H1 (cell line): ENCODE measurements at regions not wholly inside any gene's neighbourhood (a gene's known extent, or its start where the extent isn't known, plus 50 kb on each side); places are given as distances from the start of the nearest gene placed in this dataset.

Source experiments
- CTCF ChIA-PET: fragments of 300-600 bp; sonication (Branson Sonifier 250); formaldehyde crosslinking; loops from one replicate; lab custom pipeline; 2021; ENCODE audit not compliant: partially characterized antibody; lab: Charles Lee
- POLR2A ChIA-PET: fragments of 300-600 bp; sonication (Branson Sonifier 250); formaldehyde crosslinking; loops from one replicate; lab custom pipeline; 2021; ENCODE audit warnings: inconsistent platforms; ENCODE audit not compliant: partially characterized antibody; lab: Charles Lee
- DNase-seq, 2 experiments: peaks; one replicate each; pipeline versions ENCODE4 v3.0.0 to v3.0.0-alpha.2; 2010 to 2022; ENCODE audit warnings: low spot score in 2 of 2, low read depth in 1 of 2, mixed read lengths in 1 of 2
- FAIRE-seq: peaks from 2 replicates; lab custom pipeline; 2011; peaks lifted over from hg19 to GRCh38; lab: Jason Lieb, UNC
- H2AFZ ChIP-seq: 2 replicates; pipeline ENCODE4 v1.8.1; 2012; ENCODE audit warnings: low read length, inconsistent platforms
- H2AK5ac ChIP-seq: 2 replicates; pipeline ENCODE4 v1.6.1; 2013; ENCODE audit warnings: low read depth, low read length
- H2BK120ac ChIP-seq: replicated peaks from 2 replicates; pipeline ENCODE3; 2013; ENCODE audit warnings: low read depth, low read length, inconsistent platforms
- H2BK12ac ChIP-seq: 2 replicates; pipeline ENCODE4 v1.6.1; 2013; ENCODE audit warnings: low read depth, low read length
- H2BK15ac ChIP-seq: 2 replicates; pipeline ENCODE4 v1.6.1; 2013; ENCODE audit warnings: low read length
- H2BK20ac ChIP-seq: 2 replicates; pipeline ENCODE4 v1.6.1; 2013; ENCODE audit warnings: low read length
- H2BK5ac ChIP-seq: 2 replicates; pipeline ENCODE4 v1.6.1; 2013; ENCODE audit warnings: low read depth, low read length
- H3K14ac ChIP-seq: 2 replicates; pipeline ENCODE4 v1.6.1; 2013; ENCODE audit warnings: inconsistent platforms; ENCODE audit not compliant: insufficient read length
- H3K18ac ChIP-seq: 2 replicates; pipeline ENCODE4 v1.6.1; 2013; ENCODE audit warnings: low read length; ENCODE audit errors: extremely low read depth
- H3K23ac ChIP-seq: 2 replicates; pipeline ENCODE4 v1.6.1; 2013; ENCODE audit warnings: inconsistent platforms; ENCODE audit not compliant: insufficient read length
- H3K23me2 ChIP-seq: 2 replicates; pipeline ENCODE4 v1.6.1; 2013; ENCODE audit warnings: low read depth, low read length
- H3K27ac ChIP-seq: 2 replicates; pipeline ENCODE4 v1.6.1; 2011; ENCODE audit warnings: low read depth, low read length, inconsistent platforms
- H3K27me3 ChIP-seq, 4 experiments: replicated peaks in 1 of 4; 1 replicate in 1 of 4; 2 replicates in 3 of 4; pipeline versions ENCODE4 v1.6.1 to v1.8.1; 2011 to 2013; ENCODE audit warnings: low read length in 3 of 4, mild to moderate bottlenecking in 3 of 4, inconsistent platforms in 2 of 4, mixed read lengths in 2 of 4, moderate library complexity in 1 of 4; ENCODE audit not compliant: control insufficient read depth in 3 of 4, insufficient read depth in 3 of 4; ENCODE audit errors: extremely low read depth in 1 of 4
- H3K36me3 ChIP-seq, 4 experiments: 2 replicates each; pipeline versions ENCODE4 v1.6.1 to v1.8.1; 2011 to 2013; ENCODE audit warnings: mild to moderate bottlenecking in 4 of 4, low read length in 3 of 4, moderate library complexity in 2 of 4, control low read depth in 1 of 4, inconsistent platforms in 1 of 4; ENCODE audit not compliant: insufficient read depth in 4 of 4, control insufficient read depth in 2 of 4
- H3K4ac ChIP-seq: replicated peaks from 2 replicates; pipeline ENCODE3; 2013; ENCODE audit warnings: low read length, low read depth, mixed read lengths, inconsistent platforms; ENCODE audit not compliant: insufficient read length
- H3K4me1 ChIP-seq, 4 experiments: replicated peaks in 1 of 4; 1 replicate in 1 of 4; 2 replicates in 3 of 4; pipeline versions ENCODE4 v1.6.1 to v1.8.1; 2011 to 2013; ENCODE audit warnings: low read length in 3 of 4, inconsistent platforms in 2 of 4, mixed read lengths in 1 of 4; ENCODE audit not compliant: insufficient read depth in 4 of 4, control insufficient read depth in 3 of 4
- H3K4me2 ChIP-seq, 2 experiments: 2 replicates each; pipeline versions ENCODE4 v1.6.1 to v1.8.1; 2011 to 2013; ENCODE audit warnings: low read depth in 2 of 2, low read length in 2 of 2, control low read depth in 1 of 2, inconsistent platforms in 1 of 2, mild to moderate bottlenecking in 1 of 2; ENCODE audit not compliant: insufficient read depth in 1 of 2
- H3K4me3 ChIP-seq, 4 experiments: fragments of 200-600, 300-600 bp in 1 of 4; sonication (generic), shearing (Covaris generic), sonication (Bioruptor Twin) in 1 of 4; 2 replicates each; pipeline versions ENCODE4 v1.5.1 to v1.8.1; 2011 to 2016; ENCODE audit warnings: low read length in 4 of 4, low read depth in 3 of 4, control low read depth in 2 of 4, inconsistent platforms in 2 of 4, mild to moderate bottlenecking in 2 of 4, mixed read lengths in 1 of 4, moderate library complexity in 1 of 4; ENCODE audit not compliant: insufficient read depth in 2 of 4; ENCODE audit errors: extremely low read depth in 1 of 4
- H3K56ac ChIP-seq: replicated peaks from 2 replicates; pipeline ENCODE3; 2013; ENCODE audit warnings: low read depth, mild to moderate bottlenecking, mixed read lengths, low read length, inconsistent platforms; ENCODE audit not compliant: insufficient read length
- H3K79me1 ChIP-seq: 2 replicates; pipeline ENCODE4 v1.6.1; 2013; ENCODE audit warnings: low read depth, low read length, control low read depth
- H3K79me2 ChIP-seq, 2 experiments: 2 replicates each; pipeline versions ENCODE4 v1.6.1 to v1.8.1; 2012 to 2013; ENCODE audit warnings: low read length in 2 of 2, mild to moderate bottlenecking in 2 of 2, inconsistent platforms in 1 of 2; ENCODE audit not compliant: insufficient read depth in 2 of 2, control insufficient read depth in 1 of 2
- H3K9ac ChIP-seq, 4 experiments: replicated peaks in 1 of 4; 1 replicate in 1 of 4; 2 replicates in 3 of 4; pipeline versions ENCODE4 v1.6.1 to v1.8.1; 2011 to 2013; ENCODE audit warnings: low read depth in 3 of 4, low read length in 3 of 4, control low read depth in 2 of 4, mild to moderate bottlenecking in 2 of 4, moderate library complexity in 2 of 4, inconsistent platforms in 1 of 4; ENCODE audit errors: extremely low read depth in 1 of 4
- H3K9me3 ChIP-seq, 2 experiments: 2 replicates each; pipeline versions ENCODE4 v1.6.1 to v1.8.1; 2012 to 2013; ENCODE audit warnings: mild to moderate bottlenecking in 2 of 2, moderate library complexity in 2 of 2, control low read depth in 1 of 2, inconsistent platforms in 1 of 2, low read depth in 1 of 2, low read length in 1 of 2, mixed read lengths in 1 of 2; ENCODE audit not compliant: insufficient read depth in 2 of 2
- H4K20me1 ChIP-seq, 2 experiments: replicated peaks in 1 of 2; 2 replicates each; pipeline versions ENCODE3 to v1.8.1; 2011 to 2013; ENCODE audit warnings: inconsistent platforms in 2 of 2, low read length in 2 of 2, mild to moderate bottlenecking in 1 of 2; ENCODE audit not compliant: insufficient read depth in 2 of 2, control insufficient read depth in 1 of 2
- H4K5ac ChIP-seq: 2 replicates; pipeline ENCODE4 v1.6.1; 2013; ENCODE audit warnings: low read length, low read depth, mixed read lengths, inconsistent platforms; ENCODE audit not compliant: insufficient read length
- H4K8ac ChIP-seq: 2 replicates; pipeline ENCODE4 v1.8.0; 2013; ENCODE audit warnings: mild to moderate bottlenecking, moderate library complexity, low read length, inconsistent platforms; ENCODE audit not compliant: insufficient read depth; ENCODE audit errors: extremely low read depth
- H4K91ac ChIP-seq: replicated peaks from 2 replicates; pipeline ENCODE3; 2013; ENCODE audit warnings: low read length, mixed read lengths, inconsistent platforms; ENCODE audit not compliant: insufficient read length
- CHD2 ChIP-seq: IDR thresholded peaks from 2 replicates; pipeline ENCODE4 v1.6.1; 2012; ENCODE audit warnings: low read length, improper control_type of control experiment
- FOSL1 ChIP-seq: IDR thresholded peaks from 2 replicates; pipeline ENCODE4 v1.6.1; 2011; ENCODE audit warnings: mild to moderate bottlenecking, low read depth, low read length, moderate library complexity; ENCODE audit not compliant: insufficient read depth
- TAF1 ChIP-seq: IDR thresholded peaks from 2 replicates; pipeline ENCODE4 v1.6.1; 2011; ENCODE audit warnings: mild to moderate bottlenecking, low read depth, low read length
- TAF7 ChIP-seq: optimal IDR thresholded peaks from 2 replicates; pipeline ENCODE3; 2011; ENCODE audit warnings: low read depth, mild to moderate bottlenecking, inconsistent platforms, low read length, moderate library complexity, borderline replicate concordance
- ZNF274 ChIP-seq: IDR thresholded peaks from 2 replicates; pipeline ENCODE4 v1.7.0; 2012; ENCODE audit warnings: low read length, borderline replicate concordance; ENCODE audit errors: extremely low read depth
- WGBS, 2 experiments: shearing (Covaris generic) in 1 of 2; methylation state at CpG; one replicate each; pipeline versions ENCODE4 v1.1.6 to v1.1.7; 2013 to 2015; ENCODE audit warnings: low lambda C conversion rate in 2 of 2, mixed read lengths in 2 of 2, inconsistent platforms in 1 of 2, low coverage in 1 of 2, missing lambda C conversion rate in 1 of 2; ENCODE audit not compliant: insufficient replicate concordance in 2 of 2, insufficient coverage in 1 of 2, insufficient read length in 1 of 2; ENCODE audit errors: extremely low coverage in 1 of 2, missing lambda C conversion rate in 1 of 2; 5-methylcytosine and 5-hydroxymethylcytosine counted together
- TF ChIP-seq, protein P1 (sequence below): IDR thresholded peaks from 2 replicates; pipeline ENCODE4 v1.6.1; 2011; ENCODE audit warnings: low read depth, mild to moderate bottlenecking, low read length; ENCODE audit not compliant: insufficient read depth

DNA sequence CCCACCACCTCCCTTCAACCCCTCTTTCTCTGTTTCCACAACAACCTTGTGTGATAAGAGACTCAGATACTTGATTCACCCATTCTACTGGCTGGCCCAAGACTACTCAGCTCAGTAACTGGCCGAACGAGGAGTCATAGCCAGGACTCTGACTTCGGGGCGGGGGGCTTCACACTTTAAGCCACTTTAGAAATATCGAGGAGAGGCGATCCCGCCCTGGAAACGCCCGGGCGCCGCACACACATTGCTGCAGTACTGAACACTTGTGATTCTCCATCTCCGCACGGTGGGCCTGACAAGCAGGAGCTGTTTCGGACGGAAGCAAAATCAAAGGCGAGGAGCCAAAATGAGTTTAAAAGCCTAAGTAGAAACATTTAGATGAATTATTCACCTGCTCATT is 182.1 kb downstream of the NPHP4 start:
- Histone ChIP-seq H3K23me2 (peaks cover 13% of the 10 kb centered on the region; the same call in 1 of the 2 replicates), H3K4me3 (no peak overlapping the region), H2AFZ (no peak overlapping the region), H3K4me2 (no peak overlapping the region), H3K18ac (no peak overlapping the region), H2BK12ac (no peak overlapping the region), H3K79me1 (no peaks in the 10 kb centered on the region), H3K36me3 (no peaks in the 10 kb centered on the region), H4K8ac (no peak overlapping the region), H3K23ac (no peak overlapping the region), H3K4ac (no peak overlapping the region), H2BK120ac (no peak overlapping the region), H3K79me2 (no peaks in the 10 kb centered on the region), H4K5ac (no peak overlapping the region), H2BK5ac (no peak overlapping the region), H3K9ac (no peak overlapping the region), H2BK20ac (no peak overlapping the region), H4K20me1 (peaks cover 0 to 9% of the 10 kb centered on the region in 2 experiments), H3K27ac (no peak overlapping the region), H2BK15ac (no peak overlapping the region), H3K14ac (no peak overlapping the region), H3K27me3 (no peaks in the 10 kb centered on the region), H3K4me1 (peaks cover 0 to 2% (median 0%) of the 10 kb centered on the region in 4 experiments; a peak in 1 of 7 replicates), H2AK5ac (no peak overlapping the region), H3K56ac (no peak overlapping the region), H4K91ac (no peak overlapping the region), H3K9me3 (peaks cover 0 to 5% of the 10 kb centered on the region in 2 experiments; a peak in 1 of 4 replicates)
- FAIRE-seq (no peak), DNase-seq (no peak)
- CTCF ChIA-PET: interaction anchor here (0.9 to 1.0 kb wide), 3 partner anchors 12 to 105 kb away, joined by 3 to 4 read pairs (median 4); no protein-coding TSS in a partner anchor
- TF ChIP-seq CHD2 (no peak), FOSL1 (no peak), TAF7 (no peak), ZNF274 (no peak), TAF1 (no peak)
- TF ChIP-seq, protein P1, sequence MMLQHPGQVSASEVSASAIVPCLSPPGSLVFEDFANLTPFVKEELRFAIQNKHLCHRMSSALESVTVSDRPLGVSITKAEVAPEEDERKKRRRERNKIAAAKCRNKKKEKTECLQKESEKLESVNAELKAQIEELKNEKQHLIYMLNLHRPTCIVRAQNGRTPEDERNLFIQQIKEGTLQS: no peak
- POLR2A ChIA-PET: no interaction called here
- WGBS, 2 experiments: 85% methylated on average over 16 of the region's 16 CpGs; no CpG with 5 or more reads in 1 of the 2 experiments
